Panc1 (cell line): ENCODE measurements at regions not wholly inside any gene's neighbourhood (a gene's known extent, or its start where the extent isn't known, plus 50 kb on each side); places are given as distances from the start of the nearest gene placed in this dataset.
"Not testable (repeated sequence)": the region's sequence is repeated elsewhere in the genome, so short reads cannot be mapped to it uniquely, and the experiment has no call there.

Experiments used
- ATAC-seq: fragments of 200-7000 bp; cut with Tn5 transposase; 2 replicates; pipeline ENCODE4 v1.9.1; 2020; ENCODE audit warnings: mild to moderate bottlenecking, moderate library complexity
- BruUV-seq: library from RNA; stranded (reverse); fragments of 400-500 nt; replicated peaks from 2 replicates; lab custom pipeline; 2021; lab: Mats Ljungman, UMichigan
- CTCF ChIA-PET: fragments of 300-600 bp; sonication (Branson Sonifier 250); formaldehyde crosslinking; loops from one replicate; lab custom pipeline; 2022; ENCODE audit warnings: antibody characterized with exemption; lab: Charles Lee
- POLR2A ChIA-PET: fragments of 300-600 bp; sonication (Branson Sonifier 250); formaldehyde crosslinking; loops from one replicate; lab custom pipeline; 2022; ENCODE audit warnings: antibody characterized with exemption; lab: Charles Lee
- DNase-seq: peaks from one replicate; pipeline ENCODE4 v3.0.0-alpha.2; 2010; ENCODE audit warnings: low read depth, low spot score
- H3K27ac ChIP-seq: 2 replicates; pipeline ENCODE4 v1.5.1; 2011; ENCODE audit warnings: mild to moderate bottlenecking, low read length, inconsistent platforms
- H3K27me3 ChIP-seq: fragments of 200-500 bp; sonication (Bioruptor generic); 2 replicates; pipeline ENCODE4 v1.6.0; 2014; ENCODE audit warnings: low read length, inconsistent platforms; ENCODE audit not compliant: control insufficient read depth, insufficient read depth
- H3K36me3 ChIP-seq: fragments of 200-500 bp; sonication (Bioruptor generic); 2 replicates; pipeline ENCODE4 v1.5.1; 2014; ENCODE audit warnings: inconsistent platforms, mild to moderate bottlenecking, low read length, moderate library complexity; ENCODE audit not compliant: control insufficient read depth, insufficient read depth
- H3K4me1 ChIP-seq: 2 replicates; pipeline ENCODE4 v1.5.1; 2011; ENCODE audit warnings: inconsistent platforms, mild to moderate bottlenecking, low read length, moderate library complexity; ENCODE audit not compliant: control insufficient read depth, insufficient read depth
- H3K4me3 ChIP-seq, 2 experiments: 2 replicates each; pipeline ENCODE4 v1.5.1; 2011 to 2012; ENCODE audit warnings: low read depth in 2 of 2, low read length in 2 of 2, mild to moderate bottlenecking in 2 of 2, inconsistent platforms in 1 of 2, moderate library complexity in 1 of 2
- H3K9me3 ChIP-seq: fragments of 200-500 bp; sonication (Bioruptor generic); 2 replicates; pipeline ENCODE4 v1.5.1; 2014; ENCODE audit warnings: low read depth, mild to moderate bottlenecking, inconsistent platforms, low read length, moderate library complexity; ENCODE audit not compliant: control insufficient read depth, insufficient read depth
- POLR2AphosphoS5 ChIP-seq: IDR thresholded peaks from 2 replicates; pipeline ENCODE4 v1.6.1; 2012; ENCODE audit warnings: mild to moderate bottlenecking, low read depth, low read length, moderate library complexity
- SIN3A ChIP-seq: IDR thresholded peaks from 2 replicates; pipeline ENCODE4 v1.6.1; 2012; ENCODE audit warnings: low read depth, mild to moderate bottlenecking, low read length, moderate library complexity, borderline replicate concordance; ENCODE audit not compliant: insufficient read depth
- TCF7L2 ChIP-seq: IDR thresholded peaks from 2 replicates; pipeline ENCODE4 v1.6.1; 2011; ENCODE audit warnings: mild to moderate bottlenecking, low read depth, low read length, inconsistent platforms
- in situ Hi-C: cut with HindIII; loops from 2 replicates; pipeline ENCODE4 v1.10.0; 2016; ENCODE audit warnings: low sequenced_read_pairs, low pct_unique_long_range_greater_than_20kb
- intact Hi-C: fragments of 100-400 bp; cut with micrococcal nuclease; formaldehyde crosslinking; loops from one replicate; pipeline ENCODE4 v1.10.0; 2022; ENCODE audit not compliant: unreplicated experiment
- TF ChIP-seq, protein P1 (sequence below), 2 experiments: IDR thresholded peaks; 2 replicates each; pipeline ENCODE4 v1.6.1; 2011 to 2012; ENCODE audit warnings: low read depth in 2 of 2, control low read depth in 1 of 2, low read length in 1 of 2, mild to moderate bottlenecking in 1 of 2, moderate library complexity in 1 of 2; ENCODE audit not compliant: insufficient read depth in 1 of 2
- TF ChIP-seq, protein P2 (sequence below): fragments of 450-650 bp; IDR thresholded peaks from 2 replicates; pipeline ENCODE4 v1.5.1; 2017; ENCODE audit warnings: mild to moderate bottlenecking

DNA sequence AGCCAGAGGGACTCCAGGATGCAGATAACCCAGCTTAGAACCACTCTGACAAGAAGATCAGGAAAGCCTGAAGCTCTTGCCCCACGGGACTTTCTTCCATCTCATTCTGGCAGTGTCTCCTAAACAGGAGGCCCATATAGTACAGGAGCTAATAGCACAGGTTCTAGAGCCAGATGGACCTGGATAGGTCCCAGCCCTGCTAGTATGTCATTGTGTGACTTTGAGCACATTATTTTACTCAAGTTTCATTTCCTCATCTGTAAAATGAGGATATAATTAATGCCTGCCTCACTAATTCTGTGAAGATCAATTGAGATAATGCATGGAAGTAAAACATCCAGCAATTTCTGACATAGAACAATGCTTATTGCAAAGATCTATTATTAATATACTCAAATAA is 66.5 kb upstream of the GZMB start:
- ATAC-seq, result no peak
- no peak for DNase-seq
- Histone ChIP-seq H3K4me3 (no peak overlapping the region), H3K27ac (no peak overlapping the region), H3K36me3 (no peaks in the 10 kb centered on the region), H3K27me3 (no peaks in the 10 kb centered on the region), H3K4me1 (no peaks in the 10 kb centered on the region), H3K9me3 (no peaks in the 10 kb centered on the region)
- POLR2A ChIA-PET, result no interaction called here
- intact Hi-C loops (no loop called here), in situ Hi-C loops (no loop called here)
- no TSS peak for BruUV-seq
- TF ChIP-seq, protein P1, sequence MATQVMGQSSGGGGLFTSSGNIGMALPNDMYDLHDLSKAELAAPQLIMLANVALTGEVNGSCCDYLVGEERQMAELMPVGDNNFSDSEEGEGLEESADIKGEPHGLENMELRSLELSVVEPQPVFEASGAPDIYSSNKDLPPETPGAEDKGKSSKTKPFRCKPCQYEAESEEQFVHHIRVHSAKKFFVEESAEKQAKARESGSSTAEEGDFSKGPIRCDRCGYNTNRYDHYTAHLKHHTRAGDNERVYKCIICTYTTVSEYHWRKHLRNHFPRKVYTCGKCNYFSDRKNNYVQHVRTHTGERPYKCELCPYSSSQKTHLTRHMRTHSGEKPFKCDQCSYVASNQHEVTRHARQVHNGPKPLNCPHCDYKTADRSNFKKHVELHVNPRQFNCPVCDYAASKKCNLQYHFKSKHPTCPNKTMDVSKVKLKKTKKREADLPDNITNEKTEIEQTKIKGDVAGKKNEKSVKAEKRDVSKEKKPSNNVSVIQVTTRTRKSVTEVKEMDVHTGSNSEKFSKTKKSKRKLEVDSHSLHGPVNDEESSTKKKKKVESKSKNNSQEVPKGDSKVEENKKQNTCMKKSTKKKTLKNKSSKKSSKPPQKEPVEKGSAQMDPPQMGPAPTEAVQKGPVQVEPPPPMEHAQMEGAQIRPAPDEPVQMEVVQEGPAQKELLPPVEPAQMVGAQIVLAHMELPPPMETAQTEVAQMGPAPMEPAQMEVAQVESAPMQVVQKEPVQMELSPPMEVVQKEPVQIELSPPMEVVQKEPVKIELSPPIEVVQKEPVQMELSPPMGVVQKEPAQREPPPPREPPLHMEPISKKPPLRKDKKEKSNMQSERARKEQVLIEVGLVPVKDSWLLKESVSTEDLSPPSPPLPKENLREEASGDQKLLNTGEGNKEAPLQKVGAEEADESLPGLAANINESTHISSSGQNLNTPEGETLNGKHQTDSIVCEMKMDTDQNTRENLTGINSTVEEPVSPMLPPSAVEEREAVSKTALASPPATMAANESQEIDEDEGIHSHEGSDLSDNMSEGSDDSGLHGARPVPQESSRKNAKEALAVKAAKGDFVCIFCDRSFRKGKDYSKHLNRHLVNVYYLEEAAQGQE (IDR thresholded peaks at IDR 0.05; ENCODE audit: insufficient read depth in 1 of 2, low read depth in 2 of 2, low read length in 1 of 2), result no peak
- TF ChIP-seq POLR2AphosphoS5 (no peak), TCF7L2 (no peak), SIN3A (no peak)
- TF ChIP-seq, protein P2, sequence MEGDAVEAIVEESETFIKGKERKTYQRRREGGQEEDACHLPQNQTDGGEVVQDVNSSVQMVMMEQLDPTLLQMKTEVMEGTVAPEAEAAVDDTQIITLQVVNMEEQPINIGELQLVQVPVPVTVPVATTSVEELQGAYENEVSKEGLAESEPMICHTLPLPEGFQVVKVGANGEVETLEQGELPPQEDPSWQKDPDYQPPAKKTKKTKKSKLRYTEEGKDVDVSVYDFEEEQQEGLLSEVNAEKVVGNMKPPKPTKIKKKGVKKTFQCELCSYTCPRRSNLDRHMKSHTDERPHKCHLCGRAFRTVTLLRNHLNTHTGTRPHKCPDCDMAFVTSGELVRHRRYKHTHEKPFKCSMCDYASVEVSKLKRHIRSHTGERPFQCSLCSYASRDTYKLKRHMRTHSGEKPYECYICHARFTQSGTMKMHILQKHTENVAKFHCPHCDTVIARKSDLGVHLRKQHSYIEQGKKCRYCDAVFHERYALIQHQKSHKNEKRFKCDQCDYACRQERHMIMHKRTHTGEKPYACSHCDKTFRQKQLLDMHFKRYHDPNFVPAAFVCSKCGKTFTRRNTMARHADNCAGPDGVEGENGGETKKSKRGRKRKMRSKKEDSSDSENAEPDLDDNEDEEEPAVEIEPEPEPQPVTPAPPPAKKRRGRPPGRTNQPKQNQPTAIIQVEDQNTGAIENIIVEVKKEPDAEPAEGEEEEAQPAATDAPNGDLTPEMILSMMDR, result no peak
- CTCF ChIA-PET, result no interaction called here

DNA sequence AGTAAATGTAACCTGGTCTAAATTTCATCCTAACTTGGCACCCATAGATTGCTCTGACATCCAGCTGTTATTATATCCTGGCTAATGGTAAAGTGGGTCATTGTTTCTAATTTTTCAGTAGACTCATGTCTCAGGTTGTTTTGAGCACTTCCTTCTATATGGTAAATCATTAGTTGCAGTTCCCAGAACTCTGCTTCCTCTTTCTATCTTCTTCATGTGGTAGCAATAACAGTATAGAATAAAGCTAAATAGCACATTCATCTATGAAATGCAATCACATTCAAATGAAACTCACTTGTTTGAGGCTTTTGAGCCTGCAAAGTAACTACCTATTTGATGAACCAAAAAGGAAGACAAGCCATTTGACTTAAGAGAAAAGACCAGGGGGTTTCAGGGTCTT is 65.1 kb upstream of the GZMB start:
- TF ChIP-seq, protein P2, result no peak
- TF ChIP-seq, protein P1 (IDR thresholded peaks at IDR 0.05; ENCODE audit: insufficient read depth in 1 of 2, low read depth in 2 of 2, low read length in 1 of 2), result no peak
- no peak for TF ChIP-seq TCF7L2
- no peak for TF ChIP-seq SIN3A
- no peak for TF ChIP-seq POLR2AphosphoS5
- Histone ChIP-seq H3K4me3 (no peak overlapping the region), H3K9me3 (no peaks in the 10 kb centered on the region), H3K36me3 (no peaks in the 10 kb centered on the region), H3K27me3 (no peaks in the 10 kb centered on the region), H3K4me1 (no peaks in the 10 kb centered on the region), H3K27ac (no peak overlapping the region)
- POLR2A ChIA-PET, result no interaction called here
- intact Hi-C loops, result no loop called here
- DNase-seq, result no peak
- in situ Hi-C loops, result no loop called here
- ATAC-seq, result no peak
- no TSS peak for BruUV-seq
- CTCF ChIA-PET, result no interaction called here

DNA sequence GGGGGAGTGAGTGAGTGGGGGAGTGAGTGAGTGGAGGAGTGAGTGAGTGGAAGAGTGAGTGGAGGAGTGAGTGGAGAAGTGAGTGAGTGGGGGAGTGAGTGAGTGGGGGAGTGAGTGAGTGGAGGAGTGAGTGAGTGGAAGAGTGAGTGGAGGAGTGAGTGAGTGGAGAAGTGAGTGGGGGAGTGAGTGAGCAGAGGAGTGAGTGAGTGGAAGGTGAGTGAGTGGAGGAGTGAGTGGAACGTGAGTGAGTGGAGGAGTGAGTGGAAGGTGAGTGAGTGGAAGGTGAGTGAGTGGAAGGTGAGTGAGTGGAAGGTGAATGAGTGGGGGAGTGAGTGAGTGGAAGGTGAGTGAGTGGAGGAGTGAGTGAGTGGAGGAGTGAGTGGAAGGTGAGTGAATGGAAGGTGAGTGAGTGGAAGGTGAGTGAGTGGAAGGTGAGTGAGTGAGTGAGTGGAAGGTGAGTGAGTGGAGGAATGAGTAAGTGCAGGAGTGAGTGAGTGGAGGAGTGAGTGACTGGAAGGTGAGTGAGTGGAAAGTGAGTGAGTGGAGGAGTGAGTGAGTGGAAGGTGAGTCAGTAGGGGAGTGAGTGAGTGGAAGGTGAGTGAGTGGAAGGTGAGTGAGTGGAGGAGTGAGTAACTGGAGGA is 62.4 kb upstream of the GZMB start:
- H3K36me3 ChIP-seq, POLR2A ChIA-PET, H3K4me1 ChIP-seq, DNase-seq, H3K27me3 ChIP-seq, intact Hi-C loops, H3K4me3 ChIP-seq, ATAC-seq, BruUV-seq, CTCF ChIA-PET, H3K27ac ChIP-seq, in situ Hi-C loops, H3K9me3 ChIP-seq: not testable (repeated sequence)
